ENCODE measurements at regions not wholly inside any gene's neighbourhood (a gene's known extent, or its start where the extent isn't known, plus 50 kb on each side); places are given as distances from the start of the nearest gene placed in this dataset.

GRCh38 chr6:156316583-156317125, 460.5 kb upstream of the ARID1B start:
- TF ChIP-seq CTCF (IDR thresholded peaks at IDR 0.05; ENCODE audit: insufficient read depth, low read length) (no peak), GABPA (IDR thresholded peaks at IDR 0.05; ENCODE audit: low read depth) (no peak), POLR2AphosphoS5 (IDR thresholded peaks at IDR 0.05; ENCODE audit: low read depth) (no peak), REST (IDR thresholded peaks at IDR 0.05; ENCODE audit: insufficient replicate concordance, low read depth) (no peak), SPI1 (IDR thresholded peaks at IDR 0.05; ENCODE audit: borderline replicate concordance, low read depth) (no peak)
